ENCODE measurements at regions not wholly inside any gene's neighbourhood (a gene's known extent, or its start where the extent isn't known, plus 50 kb on each side); places are given as distances from the start of the nearest gene placed in this dataset.

GRCh38 chr11:82636615-82637014 is 97.0 kb downstream of the FAM181B start:
- no peak overlapping the region for H2AK5ac ChIP-seq (ENCODE audit: insufficient read length, low read length)
- H2BK20ac ChIP-seq (ENCODE audit: low read depth, low read length, poor library complexity, severe bottlenecking) = no peak overlapping the region
- Mint-ChIP-seq H3K27me3 (ENCODE audit: low read depth) (no peaks in the 10 kb centered on the region), H3K4me1 (no peaks in the 10 kb centered on the region), H3K36me3 (ENCODE audit: insufficient read depth in 1 of 3, low read depth in 3 of 3) (0 out of 7 replicates have a peak, but pooled peaks cover 0 to 2% (median 0%) of the 10 kb centered on the region in 3 experiments), H3K9me3 (no peaks in the 10 kb centered on the region; a peak in 2 of 5 replicates), H3K27ac (peak overlapping the region in 1 of 3 experiments; percentile 51; a peak in 1 of 7 replicates), H3K4me3 (no peak overlapping the region)
- H4K91ac ChIP-seq (ENCODE audit: insufficient read length, low read depth, low read length) = no peak overlapping the region
- no peak overlapping the region for H2BK5ac ChIP-seq (ENCODE audit: insufficient read length, low read length)
- H2BK15ac ChIP-seq (ENCODE audit: low read depth, low read length) = no peak overlapping the region
- H2BK12ac ChIP-seq (ENCODE audit: insufficient read length, low read depth, low read length) = no peak overlapping the region
- no peak overlapping the region for H3K56ac ChIP-seq (ENCODE audit: insufficient read length, low read depth, low read length)
- no peak overlapping the region for H3K14ac ChIP-seq (ENCODE audit: insufficient read depth, low read length)
- no peak overlapping the region for H3K23ac ChIP-seq (ENCODE audit: insufficient read length, low read depth, low read length)
- H3K4me2 ChIP-seq (ENCODE audit: insufficient read depth, insufficient read length, low read length) = no peak overlapping the region
- no CpG with 5 or more reads among the region's 1 CpG for WGBS (ENCODE audit: extremely low coverage, insufficient read length, low lambda C conversion rate)
- no peaks in the 10 kb centered on the region for H3K4me1 ChIP-seq (ENCODE audit: insufficient read depth, low read length)
- H4K20me1 ChIP-seq (ENCODE audit: control insufficient read depth, insufficient read depth, insufficient read length) = no peaks in the 10 kb centered on the region
- no peaks in the 10 kb centered on the region for H3K79me2 ChIP-seq (ENCODE audit: insufficient read depth, low read length)
- no peaks in the 10 kb centered on the region for H3K23me2 ChIP-seq (ENCODE audit: insufficient read length, low read depth, low read length, poor library complexity, severe bottlenecking)
- TF ChIP-seq, protein P1, sequence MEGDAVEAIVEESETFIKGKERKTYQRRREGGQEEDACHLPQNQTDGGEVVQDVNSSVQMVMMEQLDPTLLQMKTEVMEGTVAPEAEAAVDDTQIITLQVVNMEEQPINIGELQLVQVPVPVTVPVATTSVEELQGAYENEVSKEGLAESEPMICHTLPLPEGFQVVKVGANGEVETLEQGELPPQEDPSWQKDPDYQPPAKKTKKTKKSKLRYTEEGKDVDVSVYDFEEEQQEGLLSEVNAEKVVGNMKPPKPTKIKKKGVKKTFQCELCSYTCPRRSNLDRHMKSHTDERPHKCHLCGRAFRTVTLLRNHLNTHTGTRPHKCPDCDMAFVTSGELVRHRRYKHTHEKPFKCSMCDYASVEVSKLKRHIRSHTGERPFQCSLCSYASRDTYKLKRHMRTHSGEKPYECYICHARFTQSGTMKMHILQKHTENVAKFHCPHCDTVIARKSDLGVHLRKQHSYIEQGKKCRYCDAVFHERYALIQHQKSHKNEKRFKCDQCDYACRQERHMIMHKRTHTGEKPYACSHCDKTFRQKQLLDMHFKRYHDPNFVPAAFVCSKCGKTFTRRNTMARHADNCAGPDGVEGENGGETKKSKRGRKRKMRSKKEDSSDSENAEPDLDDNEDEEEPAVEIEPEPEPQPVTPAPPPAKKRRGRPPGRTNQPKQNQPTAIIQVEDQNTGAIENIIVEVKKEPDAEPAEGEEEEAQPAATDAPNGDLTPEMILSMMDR (conservative IDR thresholded peaks at IDR 0.05) = no peak
- H3K27me3 ChIP-seq (ENCODE audit: insufficient read depth, low read length) = no peaks in the 10 kb centered on the region
- no peaks in the 10 kb centered on the region for H3K79me1 ChIP-seq (ENCODE audit: insufficient read depth, low read depth, low read length, poor library complexity, severe bottlenecking)
- H3K4ac ChIP-seq (ENCODE audit: low read depth, low read length) = no peak overlapping the region
- no peak overlapping the region for H2AFZ ChIP-seq (ENCODE audit: low read length)
- H4K8ac ChIP-seq (replicated peaks; ENCODE audit: insufficient read length, low read depth, low read length) = no peak overlapping the region
- H3K18ac ChIP-seq (ENCODE audit: insufficient read length, low read depth, low read length) = no peak overlapping the region
- no peaks in the 10 kb centered on the region for H3K9me3 ChIP-seq (ENCODE audit: control insufficient read depth, low read depth, low read length)
- no peak overlapping the region for H2BK120ac ChIP-seq (ENCODE audit: low read depth, low read length, poor library complexity, severe bottlenecking)
- no peak overlapping the region for H3K9ac ChIP-seq (ENCODE audit: extremely low read depth, insufficient read length, low read length)
- H4K5ac ChIP-seq (ENCODE audit: insufficient read length, low read depth, low read length) = peak overlapping the region; percentile 63
- no peak for DNase-seq
- no peak overlapping the region for H3T11ph ChIP-seq (ENCODE audit: low read length)
- H3K27ac ChIP-seq (ENCODE audit: insufficient read length, low read depth, low read length) = no peak overlapping the region

Measured in H9 (cell line).